ENCODE measurements at regions not wholly inside any gene's neighbourhood (a gene's known extent, or its start where the extent isn't known, plus 50 kb on each side); places are given as distances from the start of the nearest gene placed in this dataset.

DNA sequence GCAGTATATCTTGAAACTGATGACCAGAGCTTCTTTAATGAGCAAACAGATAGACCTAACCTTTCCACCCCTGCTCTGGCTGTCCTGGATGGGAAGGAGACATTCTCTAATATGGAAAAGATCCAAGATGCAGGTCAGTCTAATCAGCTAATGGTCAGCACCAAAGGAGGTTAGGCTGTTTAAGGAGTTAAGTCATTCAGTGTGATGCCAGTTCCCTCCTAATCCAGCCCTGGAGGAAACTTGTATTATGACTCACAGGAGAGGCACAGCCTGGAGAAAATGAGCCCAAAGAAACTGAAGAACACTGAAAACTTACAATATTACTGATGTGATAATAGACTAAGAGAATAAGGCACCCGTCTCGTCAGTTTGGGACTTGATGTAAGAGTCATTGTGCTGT is 323.0 kb downstream of the HNRNPD start:
- ChIA-PET POLR2A (no interaction called here), CTCF (no interaction called here)
- H3K9me3 Mint-ChIP-seq, result no peaks in the 10 kb centered on the region
- H3K36me3 Mint-ChIP-seq (ENCODE audit: low read depth), result no peaks in the 10 kb centered on the region
- ATAC-seq (ENCODE audit: low read depth) (no peak), DNase-seq (no peak)
- no peak overlapping the region for H3K27ac Mint-ChIP-seq
- H3K4me3 Mint-ChIP-seq, result no peak overlapping the region
- peaks cover 27% of the 10 kb centered on the region for H3K27me3 Mint-ChIP-seq
- TF ChIP-seq, protein P1, sequence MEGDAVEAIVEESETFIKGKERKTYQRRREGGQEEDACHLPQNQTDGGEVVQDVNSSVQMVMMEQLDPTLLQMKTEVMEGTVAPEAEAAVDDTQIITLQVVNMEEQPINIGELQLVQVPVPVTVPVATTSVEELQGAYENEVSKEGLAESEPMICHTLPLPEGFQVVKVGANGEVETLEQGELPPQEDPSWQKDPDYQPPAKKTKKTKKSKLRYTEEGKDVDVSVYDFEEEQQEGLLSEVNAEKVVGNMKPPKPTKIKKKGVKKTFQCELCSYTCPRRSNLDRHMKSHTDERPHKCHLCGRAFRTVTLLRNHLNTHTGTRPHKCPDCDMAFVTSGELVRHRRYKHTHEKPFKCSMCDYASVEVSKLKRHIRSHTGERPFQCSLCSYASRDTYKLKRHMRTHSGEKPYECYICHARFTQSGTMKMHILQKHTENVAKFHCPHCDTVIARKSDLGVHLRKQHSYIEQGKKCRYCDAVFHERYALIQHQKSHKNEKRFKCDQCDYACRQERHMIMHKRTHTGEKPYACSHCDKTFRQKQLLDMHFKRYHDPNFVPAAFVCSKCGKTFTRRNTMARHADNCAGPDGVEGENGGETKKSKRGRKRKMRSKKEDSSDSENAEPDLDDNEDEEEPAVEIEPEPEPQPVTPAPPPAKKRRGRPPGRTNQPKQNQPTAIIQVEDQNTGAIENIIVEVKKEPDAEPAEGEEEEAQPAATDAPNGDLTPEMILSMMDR (IDR thresholded peaks at IDR 0.05), result no peak
- H3K4me1 Mint-ChIP-seq, result no peaks in the 10 kb centered on the region
- intact Hi-C loops (cut with micrococcal nuclease), result no loop called here

DNA sequence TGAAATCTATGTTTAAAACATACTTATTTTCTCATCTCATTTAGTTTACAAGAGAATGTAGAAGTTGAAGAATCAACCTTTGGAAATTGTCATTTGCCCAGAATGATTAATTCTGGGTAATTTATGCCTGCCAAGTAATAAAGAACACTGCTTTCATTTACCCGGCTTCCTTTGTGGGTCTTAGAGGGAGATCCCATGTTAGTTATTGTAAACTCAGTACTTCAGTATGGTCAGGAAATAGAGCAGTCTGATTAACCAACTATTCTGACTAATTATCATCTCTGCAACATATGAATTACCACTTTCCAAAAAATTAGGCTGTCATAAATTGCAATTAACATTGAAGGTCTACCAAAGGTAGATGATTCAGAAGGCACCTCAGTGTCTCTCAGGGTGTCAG is 324.5 kb downstream of the HNRNPD start:
- no peak overlapping the region for H3K27ac Mint-ChIP-seq
- intact Hi-C loops (cut with micrococcal nuclease), result no loop called here
- no peak overlapping the region for H3K4me3 Mint-ChIP-seq
- H3K4me1 Mint-ChIP-seq, result no peaks in the 10 kb centered on the region
- no peaks in the 10 kb centered on the region for H3K36me3 Mint-ChIP-seq (ENCODE audit: low read depth)
- peaks cover 36% of the 10 kb centered on the region for H3K27me3 Mint-ChIP-seq
- ChIA-PET POLR2A (no interaction called here), CTCF (no interaction called here)
- TF ChIP-seq, protein P1 (IDR thresholded peaks at IDR 0.05), result no peak
- ATAC-seq (ENCODE audit: low read depth), result no peak
- H3K9me3 Mint-ChIP-seq, result no peaks in the 10 kb centered on the region
- DNase-seq, result no peak

DNA sequence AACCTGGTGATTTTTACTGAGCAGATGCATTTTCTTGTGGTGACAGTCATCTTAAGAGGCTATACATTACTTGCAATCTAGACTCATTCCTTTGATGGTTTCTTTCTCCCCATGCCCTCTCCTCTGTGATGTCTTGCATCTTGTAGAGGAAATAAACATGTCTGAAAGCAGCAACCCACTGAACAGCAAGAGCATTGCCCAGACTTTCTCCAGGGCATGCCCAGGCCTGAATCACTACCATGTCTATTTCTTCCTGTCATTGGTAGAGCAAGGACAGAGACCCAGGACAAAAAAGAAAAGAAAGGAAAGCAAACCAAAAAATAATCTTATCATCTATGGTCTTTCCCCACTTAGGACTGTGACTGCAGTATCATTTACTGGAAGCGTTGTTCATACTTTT is 326.1 kb downstream of the HNRNPD start:
- ChIA-PET CTCF (no interaction called here), POLR2A (no interaction called here)
- H3K27ac Mint-ChIP-seq, result no peak overlapping the region
- intact Hi-C loops (cut with micrococcal nuclease), result no loop called here
- peaks cover 4% of the 10 kb centered on the region for H3K4me1 Mint-ChIP-seq
- DNase-seq, result no peak
- H3K9me3 Mint-ChIP-seq, result no peaks in the 10 kb centered on the region
- H3K4me3 Mint-ChIP-seq, result no peak overlapping the region
- ATAC-seq (ENCODE audit: low read depth), result no peak
- peaks cover 46% of the 10 kb centered on the region for H3K27me3 Mint-ChIP-seq
- TF ChIP-seq, protein P1 (IDR thresholded peaks at IDR 0.05), result no peak
- H3K36me3 Mint-ChIP-seq (ENCODE audit: low read depth), result no peaks in the 10 kb centered on the region

DNA sequence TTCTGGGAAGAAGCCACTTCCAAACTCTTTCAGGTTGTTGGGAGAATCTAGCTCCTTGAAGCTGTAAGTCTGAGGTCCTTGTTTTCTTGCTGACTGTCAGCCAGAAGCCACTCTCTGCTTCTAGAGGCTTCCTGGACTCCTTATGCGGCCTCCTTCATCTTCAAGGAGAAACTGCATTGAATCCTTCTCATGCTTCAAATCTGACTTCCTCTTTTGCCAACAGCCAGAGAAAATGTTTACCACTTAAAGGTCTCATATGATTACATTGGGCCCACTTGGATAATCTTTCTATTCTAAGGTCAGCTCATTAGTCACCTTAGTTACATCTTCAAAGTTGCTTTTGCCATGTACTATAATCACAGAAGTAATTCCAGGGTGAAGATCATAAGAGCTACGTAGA is 327.0 kb downstream of the HNRNPD start:
- no peak overlapping the region for H3K4me3 Mint-ChIP-seq
- ChIA-PET CTCF (no interaction called here), POLR2A (no interaction called here)
- TF ChIP-seq, protein P1 (IDR thresholded peaks at IDR 0.05), result no peak
- H3K36me3 Mint-ChIP-seq (ENCODE audit: low read depth), result no peaks in the 10 kb centered on the region
- no peak for ATAC-seq (ENCODE audit: low read depth)
- intact Hi-C loops (cut with micrococcal nuclease), result no loop called here
- H3K27me3 Mint-ChIP-seq, result peaks cover 49% of the 10 kb centered on the region
- H3K27ac Mint-ChIP-seq, result no peak overlapping the region
- peaks cover 4% of the 10 kb centered on the region for H3K4me1 Mint-ChIP-seq
- H3K9me3 Mint-ChIP-seq, result no peaks in the 10 kb centered on the region
- no peak for DNase-seq

DNA sequence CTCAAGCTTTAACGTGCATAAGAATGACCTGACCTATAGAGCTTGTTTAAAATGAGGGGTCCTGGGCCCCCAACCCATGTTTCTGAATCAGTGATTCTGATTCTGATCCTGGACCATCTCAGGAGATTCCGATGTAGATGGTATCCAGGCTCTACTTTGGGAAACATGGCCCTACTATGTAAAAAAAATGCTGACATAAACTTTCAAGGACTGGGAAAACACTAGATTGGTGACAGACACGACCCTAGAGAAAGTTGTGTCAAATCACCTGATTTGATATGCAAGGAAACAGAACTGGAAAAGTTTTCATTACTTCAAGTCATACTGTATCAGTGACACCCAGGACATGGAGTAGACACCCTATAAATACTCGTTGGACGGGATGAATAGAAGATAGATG is 328.5 kb downstream of the HNRNPD start:
- Mint-ChIP-seq H3K4me3 (no peak overlapping the region), H3K27me3 (peaks cover 46% of the 10 kb centered on the region), H3K4me1 (peaks cover 4% of the 10 kb centered on the region), H3K36me3 (ENCODE audit: low read depth) (no peaks in the 10 kb centered on the region), H3K27ac (no peak overlapping the region), H3K9me3 (no peaks in the 10 kb centered on the region)
- intact Hi-C loops (cut with micrococcal nuclease), result no loop called here
- ChIA-PET CTCF (no interaction called here), POLR2A (no interaction called here)
- ATAC-seq (ENCODE audit: low read depth), result no peak
- DNase-seq, result no peak
- TF ChIP-seq, protein P1 (IDR thresholded peaks at IDR 0.05), result no peak
